Stimulated activated CD4-positive, alpha-beta T cell treated with anti-CD3 and anti-CD28 coated beads, Interleukin-4, amount 100 ng/mL, for 1 hour (primary cell): ENCODE measurements at regions not wholly inside any gene's neighbourhood (a gene's known extent, or its start where the extent isn't known, plus 50 kb on each side); places are given as distances from the start of the nearest gene placed in this dataset.

Experiments
- DNase-seq: peaks from one replicate; pipeline ENCODE4 v3.0.0-alpha.2; 2020

DNA sequence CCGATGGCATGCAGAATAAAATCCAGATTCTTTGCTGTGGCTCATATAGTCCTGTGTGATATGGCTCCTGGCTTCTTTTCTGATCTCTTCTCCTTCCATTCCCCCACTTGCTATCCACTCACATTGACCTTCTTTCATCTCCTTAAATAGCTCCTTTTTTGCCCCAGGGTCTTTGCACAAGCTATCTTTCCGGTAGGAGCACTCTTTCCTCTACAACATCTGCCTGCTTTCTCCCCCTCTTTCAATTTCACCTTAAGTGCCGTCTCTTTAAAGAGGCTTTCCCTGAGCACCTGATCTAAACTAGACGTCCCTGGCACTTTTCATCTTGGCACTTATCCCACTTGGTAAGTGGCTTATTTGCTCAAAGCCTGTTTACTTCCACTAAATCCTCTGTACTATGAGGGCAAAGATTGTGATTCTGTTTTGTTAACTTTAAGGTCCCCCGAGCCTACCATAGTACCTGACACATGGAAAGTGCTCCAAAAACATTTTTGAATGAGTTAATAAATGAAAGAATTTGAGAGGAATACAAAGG is 323.3 kb upstream of the TLE3 start:
- no peak for DNase-seq

GRCh38 chr15:70420086-70420947 is 322.6 kb upstream of the TLE3 start:
- no peak for DNase-seq

- DNase-seq = no peak
These were observed 321.2 kb upstream of the TLE3 start for GRCh38 chr15:70418943-70419342.

- no peak for DNase-seq
These were observed 319.8 kb upstream of the TLE3 start for GRCh38 chr15:70417535-70417934.

DNA sequence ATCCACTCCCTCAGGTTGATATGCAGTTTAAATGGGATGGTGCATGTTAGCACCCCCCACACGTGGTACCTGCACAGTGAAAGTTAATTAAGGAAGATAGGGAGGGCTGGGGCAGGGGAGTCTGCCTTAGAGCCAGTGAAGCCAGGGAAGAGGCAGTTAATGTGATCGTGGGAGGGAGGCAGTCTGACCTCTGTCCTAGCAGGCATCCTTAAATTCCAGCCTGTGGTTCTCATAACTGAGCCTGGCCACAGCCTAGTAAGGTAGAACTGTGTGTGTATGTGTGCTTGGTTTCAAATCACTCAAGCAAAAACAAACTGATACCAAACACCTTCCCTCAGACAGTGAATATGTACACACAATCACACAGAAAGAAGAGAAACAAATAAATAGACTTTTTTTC is 319.1 kb upstream of the TLE3 start:
- no peak for DNase-seq

GRCh38 chr15:70415398-70415797 is 317.7 kb upstream of the TLE3 start:
- DNase-seq = no peak

- DNase-seq = no peak
These were observed 316.9 kb upstream of the TLE3 start for GRCh38 chr15:70414626-70415025.

DNA sequence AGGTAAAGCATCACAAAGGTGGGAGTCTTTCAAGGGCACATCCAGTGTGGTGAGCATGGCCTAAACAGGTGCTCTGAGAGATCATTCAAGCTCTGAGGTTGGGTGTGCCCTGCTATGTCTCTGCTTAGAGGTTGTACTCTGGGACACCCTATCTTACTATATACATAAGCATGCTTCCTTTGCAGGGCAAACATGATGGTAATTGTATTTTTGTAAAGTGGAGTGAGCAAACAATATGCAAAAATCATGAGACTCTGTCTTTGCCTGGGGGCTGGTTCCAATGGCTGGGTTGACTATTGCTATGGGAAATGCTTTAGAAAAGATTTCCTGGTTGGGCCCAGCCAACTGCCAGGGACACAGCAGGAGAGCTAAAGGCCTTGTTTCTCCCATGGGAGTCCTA is 315.1 kb upstream of the TLE3 start:
- DNase-seq = no peak

DNA sequence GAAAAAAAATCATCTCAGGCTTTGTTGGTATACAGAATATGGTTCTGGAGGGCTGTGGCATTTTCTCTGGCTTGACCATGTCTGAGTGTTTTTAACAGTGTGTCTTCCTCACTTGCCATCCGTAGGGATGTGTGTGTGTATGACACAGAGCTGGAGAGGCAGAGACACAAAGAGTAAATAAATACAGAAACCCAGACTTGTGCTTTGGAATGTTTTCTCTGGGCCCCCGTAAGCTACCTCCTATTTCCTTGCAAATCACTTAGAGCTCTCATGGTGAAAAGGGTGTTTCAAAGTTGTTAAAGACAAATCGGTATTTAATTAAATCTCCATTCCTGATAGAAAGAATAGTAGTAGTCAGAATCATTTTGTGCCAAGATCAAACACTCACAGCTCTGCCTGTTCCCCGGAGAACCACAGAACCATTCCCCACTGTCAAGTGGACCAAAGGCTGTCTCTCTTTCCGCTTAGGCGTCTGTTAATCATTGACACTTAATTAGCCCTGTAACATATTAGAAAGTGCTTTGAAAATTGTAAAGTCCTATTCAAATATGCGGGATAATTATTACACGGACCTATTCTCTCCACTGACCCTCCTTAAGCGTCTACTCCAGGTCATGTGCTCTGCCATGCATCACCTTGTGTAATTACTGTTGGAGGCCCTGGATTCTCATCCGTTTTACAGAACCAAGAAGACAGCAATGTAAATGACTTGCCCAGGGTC is 313.6 kb upstream of the TLE3 start:
- no peak for DNase-seq

DNA sequence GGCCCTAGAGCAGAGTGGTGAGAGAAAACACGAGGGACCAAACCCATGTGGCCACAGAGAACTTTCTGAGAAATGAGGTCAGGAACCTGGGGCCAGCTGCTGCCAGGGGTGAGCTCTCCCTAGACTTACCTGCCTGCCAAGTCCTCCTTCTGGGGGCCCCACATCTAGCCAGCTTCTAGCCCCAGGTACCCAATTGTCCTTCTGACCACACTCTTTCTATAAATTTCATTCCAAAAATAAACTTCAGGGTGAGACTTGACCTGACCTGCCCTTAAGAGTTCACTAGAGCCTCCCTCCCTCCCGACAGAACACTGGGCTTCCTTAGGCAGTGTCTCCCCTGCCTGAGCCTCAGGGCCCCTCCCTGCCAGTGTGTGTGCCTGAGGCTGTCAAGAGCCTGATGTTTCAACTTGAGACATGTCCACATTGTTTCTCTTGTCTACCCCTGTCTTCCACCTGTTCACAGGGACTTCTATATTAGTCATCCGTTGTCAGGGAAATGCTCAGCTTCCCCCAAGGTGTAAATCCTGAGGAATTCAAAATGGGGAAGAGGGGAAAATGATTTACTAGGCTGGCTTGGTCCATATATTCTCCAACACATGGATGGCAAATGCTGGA is 312.8 kb upstream of the TLE3 start:
- DNase-seq = no peak

DNA sequence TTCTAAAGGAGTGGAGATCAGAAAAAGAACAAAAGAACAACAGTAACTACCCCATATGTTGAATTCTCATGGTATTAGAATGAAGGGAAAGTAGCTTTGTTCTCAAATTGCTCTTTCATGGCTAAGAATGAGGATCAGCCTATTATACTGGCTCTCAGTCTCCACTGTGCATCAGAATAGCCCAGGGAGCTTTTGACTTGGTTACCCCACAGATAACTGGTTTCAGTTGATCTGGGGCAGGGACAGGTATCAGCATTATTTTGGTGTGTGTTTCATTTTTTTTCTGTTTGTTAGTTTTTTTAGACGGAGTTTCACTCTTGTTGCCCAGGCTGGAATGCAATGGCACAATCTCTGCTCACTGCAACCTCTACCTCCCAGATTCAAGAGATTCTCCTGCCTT is 311.7 kb upstream of the TLE3 start:
- DNase-seq = no peak

DNA sequence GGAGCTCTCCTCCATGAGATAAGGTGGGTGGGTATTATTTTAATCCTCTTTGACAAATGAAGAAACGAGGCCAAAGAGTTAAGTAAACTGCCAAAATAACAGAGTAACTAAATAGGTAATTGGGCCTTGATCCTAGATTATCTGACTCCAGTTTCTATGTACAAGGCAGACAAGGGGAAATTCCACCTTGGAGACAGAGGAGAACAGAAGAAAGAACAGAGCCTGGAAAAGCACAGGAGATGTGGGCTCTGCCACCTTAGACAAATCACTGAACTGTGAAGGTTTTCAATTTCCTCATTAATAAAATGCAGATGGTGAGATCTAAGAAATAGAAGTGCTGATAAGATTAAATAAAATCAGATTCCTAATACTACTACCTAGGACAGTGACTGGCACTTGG is 310.2 kb upstream of the TLE3 start:
- no peak for DNase-seq

- no peak for DNase-seq
These were observed 309.6 kb upstream of the TLE3 start for GRCh38 chr15:70407336-70407670.

- no peak for DNase-seq
These were observed 309.1 kb upstream of the TLE3 start for GRCh38 chr15:70406617-70407335.

DNA sequence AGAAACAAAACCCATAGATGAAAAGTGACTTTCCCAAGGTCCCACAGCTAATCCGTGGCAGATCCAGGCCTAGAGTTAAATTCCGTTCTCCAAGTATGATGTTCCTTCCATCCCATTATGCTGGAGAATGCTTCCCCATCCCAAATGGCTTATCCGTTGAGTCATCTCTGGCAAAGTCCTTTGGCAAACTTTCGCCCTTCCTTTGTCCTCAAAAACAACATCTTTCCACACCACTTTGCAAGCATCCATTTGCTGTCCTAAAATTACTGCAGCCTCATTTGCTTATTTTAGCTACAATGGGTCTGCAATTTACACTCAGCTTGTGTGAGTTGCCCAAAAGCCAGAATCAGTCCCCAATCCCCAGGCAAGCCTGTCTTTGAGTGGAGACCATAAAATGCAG is 304.0 kb upstream of the TLE3 start:
- no peak for DNase-seq

- DNase-seq = no peak
These were observed 303.2 kb upstream of the TLE3 start for GRCh38 chr15:70400766-70401541.

- no peak for DNase-seq
These were observed 301.5 kb upstream of the TLE3 start for GRCh38 chr15:70399204-70399603.

GRCh38 chr15:70398694-70399093 is 301.0 kb upstream of the TLE3 start:
- no peak for DNase-seq

GRCh38 chr15:70396807-70397206 is 299.1 kb upstream of the TLE3 start:
- DNase-seq = no peak

GRCh38 chr15:70395164-70395563 is 297.4 kb upstream of the TLE3 start:
- no peak for DNase-seq

GRCh38 chr15:70390723-70391122 is 293.0 kb upstream of the TLE3 start:
- no peak for DNase-seq

- DNase-seq = no peak
These were observed 290.3 kb upstream of the TLE3 start for GRCh38 chr15:70387993-70388392.
